CD14-positive monocyte (primary cell): ENCODE measurements at regions not wholly inside any gene's neighbourhood (a gene's known extent, or its start where the extent isn't known, plus 50 kb on each side); places are given as distances from the start of the nearest gene placed in this dataset.

Experiments used
- DNase-seq, 3 donors: peaks; one replicate each; pipeline ENCODE4 v3.0.0-alpha.2; 2011 to 2022
- H2AFZ ChIP-seq: 2 replicates; pipeline ENCODE4 v1.6.0; 2012; ENCODE audit warnings: mild to moderate bottlenecking, low read depth, low read length, inconsistent platforms; ENCODE audit not compliant: insufficient read depth, poor library complexity, severe bottlenecking
- H3K27ac ChIP-seq, 2 donors: 1 replicate in 1 of 2; 2 replicates in 1 of 2; pipeline ENCODE4 v1.5.1; 2012 to 2013; ENCODE audit warnings: low read length in 2 of 2, control low read depth in 1 of 2, inconsistent platforms in 1 of 2, low read depth in 1 of 2, mild to moderate bottlenecking in 1 of 2
- H3K27me3 ChIP-seq, 2 donors: one replicate each; pipeline versions ENCODE4 v1.6.0 to v1.6.1; 2011 to 2013; ENCODE audit warnings: low read length in 2 of 2; ENCODE audit not compliant: control insufficient read depth in 2 of 2, insufficient read depth in 2 of 2
- H3K36me3 ChIP-seq, 2 donors: replicated peaks in 1 of 2; 1 replicate in 1 of 2; 2 replicates in 1 of 2; pipeline versions ENCODE4 v1.5.1 to v1.6.1; 2012 to 2013; ENCODE audit warnings: low read length in 2 of 2, control low read depth in 1 of 2, inconsistent platforms in 1 of 2, mild to moderate bottlenecking in 1 of 2; ENCODE audit not compliant: insufficient read depth in 2 of 2, control insufficient read depth in 1 of 2
- H3K4me1 ChIP-seq, 2 donors: 1 replicate in 1 of 2; 2 replicates in 1 of 2; pipeline versions ENCODE4 v1.5.1 to v1.6.1; 2012 to 2013; ENCODE audit warnings: low read length in 2 of 2, control low read depth in 1 of 2, inconsistent platforms in 1 of 2, mild to moderate bottlenecking in 1 of 2, moderate library complexity in 1 of 2; ENCODE audit not compliant: insufficient read depth in 2 of 2, control insufficient read depth in 1 of 2
- H3K4me2 ChIP-seq: replicated peaks from 2 replicates; pipeline ENCODE3; 2012; ENCODE audit warnings: low read length, moderate library complexity, mild to moderate bottlenecking; ENCODE audit not compliant: poor library complexity, severe bottlenecking; ENCODE audit errors: extremely low read depth
- H3K4me3 ChIP-seq, 3 experiments: fragments of 200-600 bp in 1 of 3; sonication (generic) in 1 of 3; replicated peaks in 1 of 3; 1 replicate in 2 of 3; 2 replicates in 1 of 3; pipeline ENCODE4 v1.5.1; 2011 to 2013; ENCODE audit warnings: low read length in 3 of 3, mild to moderate bottlenecking in 3 of 3, control low read depth in 2 of 3, low read depth in 2 of 3, inconsistent platforms in 1 of 3, moderate library complexity in 1 of 3
- H3K79me2 ChIP-seq: 2 replicates; pipeline ENCODE4 v1.6.0; 2012; ENCODE audit warnings: mild to moderate bottlenecking, control low read depth, inconsistent platforms, low read length, moderate library complexity; ENCODE audit not compliant: insufficient read depth
- H3K9ac ChIP-seq: 2 replicates; pipeline ENCODE4 v1.6.0; 2017; ENCODE audit warnings: low read length, mild to moderate bottlenecking; ENCODE audit not compliant: insufficient read depth, poor library complexity, severe bottlenecking
- H3K9me3 ChIP-seq, 2 donors: replicated peaks in 1 of 2; 1 replicate in 1 of 2; 2 replicates in 1 of 2; pipeline versions ENCODE4 v1.5.1 to v1.6.1; 2012 to 2013; ENCODE audit warnings: low read length in 2 of 2, control low read depth in 1 of 2; ENCODE audit not compliant: control insufficient read depth in 1 of 2, insufficient read depth in 1 of 2
- H4K20me1 ChIP-seq: 2 replicates; pipeline ENCODE4 v1.6.0; 2012; ENCODE audit warnings: mild to moderate bottlenecking, low read length, control low read depth, moderate library complexity; ENCODE audit not compliant: insufficient read depth
- H3K27ac Mint-ChIP-seq, 7 donors: one replicate each; pipeline ENCODE4 v1.8.0; 2020; ENCODE audit warnings: mild to moderate bottlenecking in 7 of 7, mixed read lengths in 7 of 7, moderate library complexity in 6 of 7, inconsistent platforms in 2 of 7
- H3K27me3 Mint-ChIP-seq, 3 donors: one replicate each; pipeline ENCODE4 v1.8.0; 2021 to 2022; ENCODE audit warnings: low read depth in 3 of 3, mild to moderate bottlenecking in 3 of 3, mixed read lengths in 3 of 3, moderate library complexity in 3 of 3, inconsistent platforms in 1 of 3
- H3K36me3 Mint-ChIP-seq, 2 donors: one replicate each; pipeline ENCODE4 v1.8.0; 2020; ENCODE audit warnings: mixed read lengths in 2 of 2, inconsistent platforms in 1 of 2, mild to moderate bottlenecking in 1 of 2
- H3K4me1 Mint-ChIP-seq: one replicate; pipeline ENCODE4 v1.8.0; 2020; ENCODE audit warnings: mild to moderate bottlenecking, mixed read lengths
- H3K4me3 Mint-ChIP-seq, 2 donors: one replicate each; pipeline ENCODE4 v1.8.0; 2020; ENCODE audit warnings: mild to moderate bottlenecking in 2 of 2, mixed read lengths in 2 of 2, moderate library complexity in 1 of 2
- H3K9me3 Mint-ChIP-seq, 7 donors: one replicate each; pipeline ENCODE4 v1.8.0; 2020 to 2022; ENCODE audit warnings: mixed read lengths in 7 of 7, mild to moderate bottlenecking in 6 of 7, moderate library complexity in 6 of 7, inconsistent platforms in 2 of 7
- WGBS: methylation state at CpG from one replicate; pipeline ENCODE4 v1.1.5; 2013; ENCODE audit warnings: missing lambda C conversion rate; ENCODE audit not compliant: insufficient coverage; 5-methylcytosine and 5-hydroxymethylcytosine counted together
- intact Hi-C, 2 donors: fragments of 100-400 bp; cut with micrococcal nuclease; formaldehyde crosslinking; loops; one replicate each; pipeline versions ENCODE4 v1.15.0 to v1.15.1; 2023
- TF ChIP-seq, protein P1 (sequence below): fragments of 200-600 bp; IDR thresholded peaks from one replicate; pipeline ENCODE4 v1.8.0; 2022; ENCODE audit warnings: antibody characterized with exemption, mild to moderate bottlenecking

DNA sequence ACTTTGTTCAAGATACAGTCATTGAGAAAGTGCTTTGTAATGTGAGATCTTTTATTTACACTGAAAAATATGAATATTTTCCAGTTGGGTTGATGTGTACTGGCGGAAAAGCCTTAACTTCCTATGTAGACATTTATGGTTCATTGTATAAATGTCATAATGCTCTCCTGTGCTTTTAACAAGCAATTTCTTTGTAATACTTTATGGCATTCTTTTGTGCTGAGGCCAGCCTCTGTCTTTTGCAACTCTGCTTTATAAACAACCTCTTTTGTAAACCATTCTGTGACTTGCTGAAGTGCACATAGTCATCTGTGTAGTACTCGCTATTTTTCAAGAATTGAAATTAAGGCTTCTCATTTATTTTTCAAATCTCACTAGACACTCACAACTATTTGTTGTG, 291.2 kb downstream of the CDH11 start:
- intact Hi-C loops, result no loop called here
- Mint-ChIP-seq H3K27ac (no peak overlapping the region), H3K4me1 (no peaks in the 10 kb centered on the region), H3K36me3 (no peaks in the 10 kb centered on the region), H3K27me3 (no peaks in the 10 kb centered on the region), H3K9me3 (peaks cover 2 to 17% (median 5%) of the 10 kb centered on the region in 7 donors), H3K4me3 (no peak overlapping the region)
- Histone ChIP-seq H3K4me3 (no peak overlapping the region), H3K27ac (no peak overlapping the region), H3K9me3 (peaks cover 7 to 8% of the 10 kb centered on the region in 2 donors), H3K9ac (no peak overlapping the region), H2AFZ (no peak overlapping the region), H3K36me3 (no peaks in the 10 kb centered on the region), H3K4me2 (no peak overlapping the region), H3K27me3 (no peaks in the 10 kb centered on the region), H3K79me2 (no peaks in the 10 kb centered on the region), H4K20me1 (no peaks in the 10 kb centered on the region), H3K4me1 (no peaks in the 10 kb centered on the region)
- TF ChIP-seq, protein P1, sequence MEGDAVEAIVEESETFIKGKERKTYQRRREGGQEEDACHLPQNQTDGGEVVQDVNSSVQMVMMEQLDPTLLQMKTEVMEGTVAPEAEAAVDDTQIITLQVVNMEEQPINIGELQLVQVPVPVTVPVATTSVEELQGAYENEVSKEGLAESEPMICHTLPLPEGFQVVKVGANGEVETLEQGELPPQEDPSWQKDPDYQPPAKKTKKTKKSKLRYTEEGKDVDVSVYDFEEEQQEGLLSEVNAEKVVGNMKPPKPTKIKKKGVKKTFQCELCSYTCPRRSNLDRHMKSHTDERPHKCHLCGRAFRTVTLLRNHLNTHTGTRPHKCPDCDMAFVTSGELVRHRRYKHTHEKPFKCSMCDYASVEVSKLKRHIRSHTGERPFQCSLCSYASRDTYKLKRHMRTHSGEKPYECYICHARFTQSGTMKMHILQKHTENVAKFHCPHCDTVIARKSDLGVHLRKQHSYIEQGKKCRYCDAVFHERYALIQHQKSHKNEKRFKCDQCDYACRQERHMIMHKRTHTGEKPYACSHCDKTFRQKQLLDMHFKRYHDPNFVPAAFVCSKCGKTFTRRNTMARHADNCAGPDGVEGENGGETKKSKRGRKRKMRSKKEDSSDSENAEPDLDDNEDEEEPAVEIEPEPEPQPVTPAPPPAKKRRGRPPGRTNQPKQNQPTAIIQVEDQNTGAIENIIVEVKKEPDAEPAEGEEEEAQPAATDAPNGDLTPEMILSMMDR, result no peak
- WGBS, result no CpG with 5 or more reads among the region's 2 CpGs
- no peak for DNase-seq

GRCh38 chr16:64829678-64830077, 292.2 kb downstream of the CDH11 start:
- no peaks in the 10 kb centered on the region for H3K27me3 Mint-ChIP-seq
- Histone ChIP-seq H3K4me1 (no peaks in the 10 kb centered on the region), H3K4me3 (no peak overlapping the region), H3K9ac (no peak overlapping the region), H3K9me3 (peaks cover 7 to 8% of the 10 kb centered on the region in 2 donors), H2AFZ (no peak overlapping the region), H3K4me2 (no peak overlapping the region), H4K20me1 (no peaks in the 10 kb centered on the region), H3K27ac (no peak overlapping the region), H3K27me3 (no peaks in the 10 kb centered on the region), H3K79me2 (no peaks in the 10 kb centered on the region), H3K36me3 (no peaks in the 10 kb centered on the region)
- no peak overlapping the region for H3K4me3 Mint-ChIP-seq
- no peaks in the 10 kb centered on the region for H3K36me3 Mint-ChIP-seq
- peaks cover 2 to 17% (median 5%) of the 10 kb centered on the region in 7 donors for H3K9me3 Mint-ChIP-seq
- no peak for DNase-seq
- no peaks in the 10 kb centered on the region for H3K4me1 Mint-ChIP-seq
- intact Hi-C loops, result no loop called here
- 50% methylated on average over 1 of the region's 2 CpGs for WGBS
- no peak overlapping the region for H3K27ac Mint-ChIP-seq
- TF ChIP-seq, protein P1, result no peak
